ENCODE measurements at regions not wholly inside any gene's neighbourhood (a gene's known extent, or its start where the extent isn't known, plus 50 kb on each side); places are given as distances from the start of the nearest gene placed in this dataset.
"Not testable (repeated sequence)": the region's sequence is repeated elsewhere in the genome, so short reads cannot be mapped to it uniquely, and the experiment has no call there.

GRCh38 chrX:128458888-128459287 lies 406.7 kb upstream of the ACTRT1 start:
- no peak for DNase-seq (ENCODE audit: extremely low spot score)
- Histone ChIP-seq H3K4me3 (ENCODE audit: low read depth, low read length) (no peak overlapping the region), H3K27ac (ENCODE audit: low read depth) (no peak overlapping the region), H3K4me1 (ENCODE audit: insufficient read depth) (no peaks in the 10 kb centered on the region), H3K36me3 (ENCODE audit: insufficient read depth) (no peaks in the 10 kb centered on the region)
- WGBS: 94% methylated on average over 2 of the region's 2 CpGs

GRCh38 chrX:128457674-128458073 lies 405.5 kb upstream of the ACTRT1 start:
- 74% methylated on average over 2 of the region's 2 CpGs for WGBS

GRCh38 chrX:128439159-128439558 lies 387.0 kb upstream of the ACTRT1 start:
- no peak for DNase-seq (ENCODE audit: extremely low spot score)
- H3K4me3 ChIP-seq (ENCODE audit: low read depth, low read length): no peak overlapping the region
- WGBS: 46% methylated on average over 4 of the region's 4 CpGs
- H3K4me1 ChIP-seq (ENCODE audit: insufficient read depth): no peaks in the 10 kb centered on the region
- no peaks in the 10 kb centered on the region for H3K36me3 ChIP-seq (ENCODE audit: insufficient read depth)
- H3K27ac ChIP-seq (ENCODE audit: low read depth): no peak overlapping the region

More at GRCh38 chrX:128457674-128458073, 405.5 kb upstream of the ACTRT1 start:
- Histone ChIP-seq H3K4me3 (ENCODE audit: low read depth, low read length) (no peak overlapping the region), H3K27ac (ENCODE audit: low read depth) (no peak overlapping the region), H3K4me1 (ENCODE audit: insufficient read depth) (no peaks in the 10 kb centered on the region), H3K36me3 (ENCODE audit: insufficient read depth) (no peaks in the 10 kb centered on the region)
- DNase-seq (ENCODE audit: extremely low spot score): no peak

GRCh38 chrX:128438082-128438481 lies 385.9 kb upstream of the ACTRT1 start:
- Histone ChIP-seq H3K36me3 (ENCODE audit: insufficient read depth) (no peaks in the 10 kb centered on the region), H3K27ac (ENCODE audit: low read depth) (no peak overlapping the region), H3K4me1 (ENCODE audit: insufficient read depth) (no peaks in the 10 kb centered on the region), H3K4me3 (ENCODE audit: low read depth, low read length) (no peak overlapping the region)
- DNase-seq (ENCODE audit: extremely low spot score): no peak
- WGBS: 91% methylated on average over 4 of the region's 4 CpGs

- DNase-seq (ENCODE audit: extremely low spot score): no peak
- Histone ChIP-seq H3K4me1 (ENCODE audit: insufficient read depth) (no peaks in the 10 kb centered on the region), H3K36me3 (ENCODE audit: insufficient read depth) (no peaks in the 10 kb centered on the region), H3K4me3 (ENCODE audit: low read depth, low read length) (no peak overlapping the region), H3K27ac (ENCODE audit: low read depth) (no peak overlapping the region)
- 74% methylated on average over 4 of the region's 4 CpGs for WGBS
These were observed 384.3 kb upstream of the ACTRT1 start for GRCh38 chrX:128436397-128437103.

GRCh38 chrX:128425546-128425945 lies 373.3 kb upstream of the ACTRT1 start:
- Histone ChIP-seq H3K27ac (ENCODE audit: low read depth) (no peak overlapping the region), H3K36me3 (ENCODE audit: insufficient read depth) (no peaks in the 10 kb centered on the region), H3K4me3 (ENCODE audit: low read depth, low read length) (no peak overlapping the region), H3K4me1 (ENCODE audit: insufficient read depth) (no peaks in the 10 kb centered on the region)
- DNase-seq (ENCODE audit: extremely low spot score): no peak

- Histone ChIP-seq H3K36me3 (ENCODE audit: insufficient read depth) (no peaks in the 10 kb centered on the region), H3K27ac (ENCODE audit: low read depth) (no peak overlapping the region), H3K4me3 (ENCODE audit: low read depth, low read length) (no peak overlapping the region), H3K4me1 (ENCODE audit: insufficient read depth) (no peaks in the 10 kb centered on the region)
- 49% methylated on average over 3 of the region's 3 CpGs for WGBS
- no peak for DNase-seq (ENCODE audit: extremely low spot score)
These were observed 356.6 kb upstream of the ACTRT1 start for GRCh38 chrX:128408842-128409241.

- Histone ChIP-seq H3K36me3 (ENCODE audit: insufficient read depth) (no peaks in the 10 kb centered on the region), H3K27ac (ENCODE audit: low read depth) (no peak overlapping the region), H3K4me1 (ENCODE audit: insufficient read depth) (no peaks in the 10 kb centered on the region), H3K4me3 (ENCODE audit: low read depth, low read length) (no peak overlapping the region)
- DNase-seq (ENCODE audit: extremely low spot score): no peak
- 17% methylated on average over 3 of the region's 3 CpGs for WGBS
These were observed 344.4 kb upstream of the ACTRT1 start for GRCh38 chrX:128396601-128397000.

- not testable (repeated sequence) for H3K4me1 ChIP-seq (ENCODE audit: insufficient read depth); H3K4me3 ChIP-seq (ENCODE audit: low read depth, low read length); H3K27ac ChIP-seq (ENCODE audit: low read depth); H3K36me3 ChIP-seq (ENCODE audit: insufficient read depth); DNase-seq (ENCODE audit: extremely low spot score)
- 70% methylated on average over 3 of the region's 3 CpGs for WGBS
These were observed 331.6 kb upstream of the ACTRT1 start for GRCh38 chrX:128383846-128384245.

- no peaks in the 10 kb centered on the region for H3K4me1 ChIP-seq (ENCODE audit: insufficient read depth)
- no peak for DNase-seq (ENCODE audit: extremely low spot score)
These were observed 313.3 kb upstream of the ACTRT1 start for GRCh38 chrX:128365492-128365891.

GRCh38 chrX:128335671-128336070 lies 283.5 kb upstream of the ACTRT1 start:
- DNase-seq (ENCODE audit: extremely low spot score): no peak
- H3K36me3 ChIP-seq (ENCODE audit: insufficient read depth): no peaks in the 10 kb centered on the region
- H3K4me1 ChIP-seq (ENCODE audit: insufficient read depth): no peaks in the 10 kb centered on the region
- H3K4me3 ChIP-seq (ENCODE audit: low read depth, low read length): no peak overlapping the region
- WGBS: 86% methylated on average over 1 of the region's 1 CpG
- H3K27ac ChIP-seq (ENCODE audit: low read depth): no peak overlapping the region

More at GRCh38 chrX:128365492-128365891, 313.3 kb upstream of the ACTRT1 start:
- Histone ChIP-seq H3K36me3 (ENCODE audit: insufficient read depth) (no peaks in the 10 kb centered on the region), H3K4me3 (ENCODE audit: low read depth, low read length) (no peak overlapping the region), H3K27ac (ENCODE audit: low read depth) (no peak overlapping the region)
- WGBS: 85% methylated on average over 3 of the region's 3 CpGs

GRCh38 chrX:128334821-128335220 lies 282.6 kb upstream of the ACTRT1 start:
- Histone ChIP-seq H3K4me3 (ENCODE audit: low read depth, low read length) (no peak overlapping the region), H3K4me1 (ENCODE audit: insufficient read depth) (no peaks in the 10 kb centered on the region), H3K36me3 (ENCODE audit: insufficient read depth) (no peaks in the 10 kb centered on the region), H3K27ac (ENCODE audit: low read depth) (no peak overlapping the region)
- DNase-seq (ENCODE audit: extremely low spot score): no peak
- 89% methylated on average over 3 of the region's 3 CpGs for WGBS

GRCh38 chrX:128310912-128311311 lies 258.7 kb upstream of the ACTRT1 start:
- WGBS: 89% methylated on average over 3 of the region's 3 CpGs
- DNase-seq (ENCODE audit: extremely low spot score): no peak
- Histone ChIP-seq H3K27ac (ENCODE audit: low read depth) (no peak overlapping the region), H3K36me3 (ENCODE audit: insufficient read depth) (no peaks in the 10 kb centered on the region), H3K4me1 (ENCODE audit: insufficient read depth) (no peaks in the 10 kb centered on the region), H3K4me3 (ENCODE audit: low read depth, low read length) (no peak overlapping the region)

- Histone ChIP-seq H3K36me3 (ENCODE audit: insufficient read depth) (no peaks in the 10 kb centered on the region), H3K4me3 (ENCODE audit: low read depth, low read length) (no peak overlapping the region), H3K27ac (ENCODE audit: low read depth) (no peak overlapping the region), H3K4me1 (ENCODE audit: insufficient read depth) (no peaks in the 10 kb centered on the region)
- no peak for DNase-seq (ENCODE audit: extremely low spot score)
- WGBS: 75% methylated on average over 1 of the region's 1 CpG
These were observed 257.1 kb upstream of the ACTRT1 start for GRCh38 chrX:128309311-128309710.

- WGBS: 92% methylated on average over 3 of the region's 3 CpGs
- no peak overlapping the region for H3K27ac ChIP-seq (ENCODE audit: low read depth)
- H3K4me1 ChIP-seq (ENCODE audit: insufficient read depth): no peaks in the 10 kb centered on the region
- no peak for DNase-seq (ENCODE audit: extremely low spot score)
- H3K36me3 ChIP-seq (ENCODE audit: insufficient read depth): no peaks in the 10 kb centered on the region
- no peak overlapping the region for H3K4me3 ChIP-seq (ENCODE audit: low read depth, low read length)
These were observed 242.0 kb upstream of the ACTRT1 start for GRCh38 chrX:128294198-128294597.
